ENCODE measurements at regions not wholly inside any gene's neighbourhood (a gene's known extent, or its start where the extent isn't known, plus 50 kb on each side); places are given as distances from the start of the nearest gene placed in this dataset.

- intact Hi-C loops (cut with DNase I): no loop called here
- H3K27me3 ChIP-seq: no peaks in the 10 kb centered on the region
- no peak for TF ChIP-seq POLR2A (IDR thresholded peaks at IDR 0.05)
- TF ChIP-seq, protein P1, sequence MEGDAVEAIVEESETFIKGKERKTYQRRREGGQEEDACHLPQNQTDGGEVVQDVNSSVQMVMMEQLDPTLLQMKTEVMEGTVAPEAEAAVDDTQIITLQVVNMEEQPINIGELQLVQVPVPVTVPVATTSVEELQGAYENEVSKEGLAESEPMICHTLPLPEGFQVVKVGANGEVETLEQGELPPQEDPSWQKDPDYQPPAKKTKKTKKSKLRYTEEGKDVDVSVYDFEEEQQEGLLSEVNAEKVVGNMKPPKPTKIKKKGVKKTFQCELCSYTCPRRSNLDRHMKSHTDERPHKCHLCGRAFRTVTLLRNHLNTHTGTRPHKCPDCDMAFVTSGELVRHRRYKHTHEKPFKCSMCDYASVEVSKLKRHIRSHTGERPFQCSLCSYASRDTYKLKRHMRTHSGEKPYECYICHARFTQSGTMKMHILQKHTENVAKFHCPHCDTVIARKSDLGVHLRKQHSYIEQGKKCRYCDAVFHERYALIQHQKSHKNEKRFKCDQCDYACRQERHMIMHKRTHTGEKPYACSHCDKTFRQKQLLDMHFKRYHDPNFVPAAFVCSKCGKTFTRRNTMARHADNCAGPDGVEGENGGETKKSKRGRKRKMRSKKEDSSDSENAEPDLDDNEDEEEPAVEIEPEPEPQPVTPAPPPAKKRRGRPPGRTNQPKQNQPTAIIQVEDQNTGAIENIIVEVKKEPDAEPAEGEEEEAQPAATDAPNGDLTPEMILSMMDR (IDR thresholded peaks at IDR 0.05): no peak
- H3K4me3 ChIP-seq: no peak overlapping the region
- H3K9me3 ChIP-seq: no peaks in the 10 kb centered on the region
- no peak for DNase-seq
- ATAC-seq: no peak
- H3K27ac ChIP-seq: no peak overlapping the region
- 57% methylated on average over 3 of the region's 3 CpGs for WGBS (ENCODE audit: insufficient coverage, low coverage, low lambda C conversion rate, missing lambda C conversion rate)
- H3K4me1 ChIP-seq: no peaks in the 10 kb centered on the region
- H3K36me3 ChIP-seq: no peaks in the 10 kb centered on the region
Observed at GRCh38 chr3:4232798-4233197, 70.4 kb upstream of the SETMAR start.

DNA sequence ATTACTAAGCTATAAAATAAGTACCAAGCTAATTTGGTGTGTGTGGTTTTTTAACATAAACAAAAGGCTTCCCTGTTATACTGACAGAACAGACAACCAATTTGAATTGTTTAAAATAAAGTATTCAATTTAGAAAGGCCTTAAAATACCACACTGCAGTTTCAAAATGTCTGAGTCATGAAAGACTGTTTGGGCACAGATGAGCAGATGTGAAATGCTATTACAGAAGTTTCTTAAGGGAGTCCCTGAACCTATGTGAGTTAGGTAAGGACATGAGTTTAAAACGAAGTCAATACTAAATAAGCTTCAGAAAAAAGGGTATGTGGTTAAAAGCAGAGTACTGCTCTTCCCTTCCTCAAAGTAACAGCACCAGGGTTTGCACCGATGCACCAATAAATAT, 69.7 kb upstream of the SETMAR start:
- Histone ChIP-seq H3K4me1 (no peaks in the 10 kb centered on the region), H3K27me3 (no peaks in the 10 kb centered on the region), H3K36me3 (no peaks in the 10 kb centered on the region), H3K27ac (no peak overlapping the region), H3K4me3 (no peak overlapping the region), H3K9me3 (no peaks in the 10 kb centered on the region)
- intact Hi-C loops (cut with DNase I): no loop called here
- no peak for TF ChIP-seq POLR2A (IDR thresholded peaks at IDR 0.05)
- TF ChIP-seq, protein P1 (IDR thresholded peaks at IDR 0.05): no peak
- DNase-seq (no peak), ATAC-seq (no peak)
- 46% methylated on average over 2 of the region's 2 CpGs for WGBS (ENCODE audit: insufficient coverage, low coverage, low lambda C conversion rate, missing lambda C conversion rate)

DNA sequence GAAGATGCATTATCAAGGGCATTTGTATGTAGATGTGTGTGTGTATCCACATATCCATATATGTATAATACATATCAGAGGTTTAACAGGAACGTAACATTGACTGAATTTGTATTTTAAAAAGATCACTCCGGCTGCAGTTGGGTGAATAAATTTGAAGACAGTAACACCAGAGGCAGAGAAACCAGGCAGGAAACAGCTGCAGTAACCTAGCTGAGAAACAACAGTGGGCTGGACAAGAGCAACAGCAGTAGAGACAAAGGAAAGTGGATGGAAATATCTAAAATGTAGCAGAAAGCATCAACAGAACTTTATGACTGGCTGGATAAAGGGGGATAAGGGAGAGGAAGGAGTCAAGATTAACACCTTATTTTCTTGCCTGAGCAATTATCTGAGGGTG, 68.3 kb upstream of the SETMAR start:
- no peak for TF ChIP-seq POLR2A (IDR thresholded peaks at IDR 0.05)
- TF ChIP-seq, protein P1 (IDR thresholded peaks at IDR 0.05): no peak
- intact Hi-C loops (cut with DNase I): no loop called here
- H3K9me3 ChIP-seq: no peaks in the 10 kb centered on the region
- ATAC-seq (no peak), DNase-seq (no peak)
- H3K27me3 ChIP-seq: no peaks in the 10 kb centered on the region
- WGBS (ENCODE audit: insufficient coverage, low coverage, low lambda C conversion rate, missing lambda C conversion rate): 40% methylated on average over 2 of the region's 2 CpGs
- no peak overlapping the region for H3K4me3 ChIP-seq
- no peak overlapping the region for H3K27ac ChIP-seq
- H3K4me1 ChIP-seq: no peaks in the 10 kb centered on the region
- no peaks in the 10 kb centered on the region for H3K36me3 ChIP-seq

GRCh38 chr3:4235690-4236089, 67.5 kb upstream of the SETMAR start:
- Histone ChIP-seq H3K4me3 (no peak overlapping the region), H3K36me3 (no peaks in the 10 kb centered on the region), H3K27ac (no peak overlapping the region), H3K27me3 (no peaks in the 10 kb centered on the region), H3K4me1 (no peaks in the 10 kb centered on the region), H3K9me3 (no peaks in the 10 kb centered on the region)
- WGBS (ENCODE audit: insufficient coverage, low coverage, low lambda C conversion rate, missing lambda C conversion rate): 85% methylated on average over 3 of the region's 3 CpGs
- intact Hi-C loops (cut with DNase I): no loop called here
- TF ChIP-seq, protein P1 (IDR thresholded peaks at IDR 0.05): no peak
- no peak for TF ChIP-seq POLR2A (IDR thresholded peaks at IDR 0.05)
- ATAC-seq (no peak), DNase-seq (no peak)

GRCh38 chr3:4241595-4242170, 61.5 kb upstream of the SETMAR start:
- WGBS (ENCODE audit: insufficient coverage, low coverage, low lambda C conversion rate, missing lambda C conversion rate): 74% methylated on average over 8 of the region's 8 CpGs

More at GRCh38 chr3:4241595-4242170, 61.5 kb upstream of the SETMAR start:
- Histone ChIP-seq H3K27me3 (no peaks in the 10 kb centered on the region), H3K9me3 (no peaks in the 10 kb centered on the region), H3K36me3 (no peaks in the 10 kb centered on the region), H3K4me1 (no peaks in the 10 kb centered on the region), H3K4me3 (no peak overlapping the region), H3K27ac (no peak overlapping the region)
- intact Hi-C loops (cut with DNase I): no loop called here
- ATAC-seq (no peak), DNase-seq (no peak)
- TF ChIP-seq, protein P1 (IDR thresholded peaks at IDR 0.05): no peak
- no peak for TF ChIP-seq POLR2A (IDR thresholded peaks at IDR 0.05)

Measured in right lobe of liver (tissue), 6 donors.